H1 (cell line): ENCODE measurements at regions not wholly inside any gene's neighbourhood (a gene's known extent, or its start where the extent isn't known, plus 50 kb on each side); places are given as distances from the start of the nearest gene placed in this dataset.

Source experiments
- CTCF ChIA-PET: fragments of 300-600 bp; sonication (Branson Sonifier 250); formaldehyde crosslinking; loops from one replicate; lab custom pipeline; 2021; ENCODE audit not compliant: partially characterized antibody; lab: Charles Lee
- POLR2A ChIA-PET: fragments of 300-600 bp; sonication (Branson Sonifier 250); formaldehyde crosslinking; loops from one replicate; lab custom pipeline; 2021; ENCODE audit warnings: inconsistent platforms; ENCODE audit not compliant: partially characterized antibody; lab: Charles Lee
- DNase-seq, 2 experiments: peaks; one replicate each; pipeline versions ENCODE4 v3.0.0 to v3.0.0-alpha.2; 2010 to 2022; ENCODE audit warnings: low spot score in 2 of 2, low read depth in 1 of 2, mixed read lengths in 1 of 2
- FAIRE-seq: peaks from 2 replicates; lab custom pipeline; 2011; peaks lifted over from hg19 to GRCh38; lab: Jason Lieb, UNC
- H2AFZ ChIP-seq: 2 replicates; pipeline ENCODE4 v1.8.1; 2012; ENCODE audit warnings: low read length, inconsistent platforms
- H2AK5ac ChIP-seq: 2 replicates; pipeline ENCODE4 v1.6.1; 2013; ENCODE audit warnings: low read depth, low read length
- H2BK120ac ChIP-seq: replicated peaks from 2 replicates; pipeline ENCODE3; 2013; ENCODE audit warnings: low read depth, low read length, inconsistent platforms
- H2BK12ac ChIP-seq: 2 replicates; pipeline ENCODE4 v1.6.1; 2013; ENCODE audit warnings: low read depth, low read length
- H2BK15ac ChIP-seq: 2 replicates; pipeline ENCODE4 v1.6.1; 2013; ENCODE audit warnings: low read length
- H2BK20ac ChIP-seq: 2 replicates; pipeline ENCODE4 v1.6.1; 2013; ENCODE audit warnings: low read length
- H2BK5ac ChIP-seq: 2 replicates; pipeline ENCODE4 v1.6.1; 2013; ENCODE audit warnings: low read depth, low read length
- H3K14ac ChIP-seq: 2 replicates; pipeline ENCODE4 v1.6.1; 2013; ENCODE audit warnings: inconsistent platforms; ENCODE audit not compliant: insufficient read length
- H3K18ac ChIP-seq: 2 replicates; pipeline ENCODE4 v1.6.1; 2013; ENCODE audit warnings: low read length; ENCODE audit errors: extremely low read depth
- H3K23ac ChIP-seq: 2 replicates; pipeline ENCODE4 v1.6.1; 2013; ENCODE audit warnings: inconsistent platforms; ENCODE audit not compliant: insufficient read length
- H3K23me2 ChIP-seq: 2 replicates; pipeline ENCODE4 v1.6.1; 2013; ENCODE audit warnings: low read depth, low read length
- H3K27ac ChIP-seq: 2 replicates; pipeline ENCODE4 v1.6.1; 2011; ENCODE audit warnings: low read depth, low read length, inconsistent platforms
- H3K27me3 ChIP-seq, 4 experiments: replicated peaks in 1 of 4; 1 replicate in 1 of 4; 2 replicates in 3 of 4; pipeline versions ENCODE4 v1.6.1 to v1.8.1; 2011 to 2013; ENCODE audit warnings: low read length in 3 of 4, mild to moderate bottlenecking in 3 of 4, inconsistent platforms in 2 of 4, mixed read lengths in 2 of 4, moderate library complexity in 1 of 4; ENCODE audit not compliant: control insufficient read depth in 3 of 4, insufficient read depth in 3 of 4; ENCODE audit errors: extremely low read depth in 1 of 4
- H3K36me3 ChIP-seq, 4 experiments: 2 replicates each; pipeline versions ENCODE4 v1.6.1 to v1.8.1; 2011 to 2013; ENCODE audit warnings: mild to moderate bottlenecking in 4 of 4, low read length in 3 of 4, moderate library complexity in 2 of 4, control low read depth in 1 of 4, inconsistent platforms in 1 of 4; ENCODE audit not compliant: insufficient read depth in 4 of 4, control insufficient read depth in 2 of 4
- H3K4ac ChIP-seq: replicated peaks from 2 replicates; pipeline ENCODE3; 2013; ENCODE audit warnings: low read length, low read depth, mixed read lengths, inconsistent platforms; ENCODE audit not compliant: insufficient read length
- H3K4me1 ChIP-seq, 4 experiments: replicated peaks in 1 of 4; 1 replicate in 1 of 4; 2 replicates in 3 of 4; pipeline versions ENCODE4 v1.6.1 to v1.8.1; 2011 to 2013; ENCODE audit warnings: low read length in 3 of 4, inconsistent platforms in 2 of 4, mixed read lengths in 1 of 4; ENCODE audit not compliant: insufficient read depth in 4 of 4, control insufficient read depth in 3 of 4
- H3K4me2 ChIP-seq, 2 experiments: 2 replicates each; pipeline versions ENCODE4 v1.6.1 to v1.8.1; 2011 to 2013; ENCODE audit warnings: low read depth in 2 of 2, low read length in 2 of 2, control low read depth in 1 of 2, inconsistent platforms in 1 of 2, mild to moderate bottlenecking in 1 of 2; ENCODE audit not compliant: insufficient read depth in 1 of 2
- H3K4me3 ChIP-seq, 4 experiments: fragments of 200-600, 300-600 bp in 1 of 4; sonication (generic), shearing (Covaris generic), sonication (Bioruptor Twin) in 1 of 4; 2 replicates each; pipeline versions ENCODE4 v1.5.1 to v1.8.1; 2011 to 2016; ENCODE audit warnings: low read length in 4 of 4, low read depth in 3 of 4, control low read depth in 2 of 4, inconsistent platforms in 2 of 4, mild to moderate bottlenecking in 2 of 4, mixed read lengths in 1 of 4, moderate library complexity in 1 of 4; ENCODE audit not compliant: insufficient read depth in 2 of 4; ENCODE audit errors: extremely low read depth in 1 of 4
- H3K56ac ChIP-seq: replicated peaks from 2 replicates; pipeline ENCODE3; 2013; ENCODE audit warnings: low read depth, mild to moderate bottlenecking, mixed read lengths, low read length, inconsistent platforms; ENCODE audit not compliant: insufficient read length
- H3K79me1 ChIP-seq: 2 replicates; pipeline ENCODE4 v1.6.1; 2013; ENCODE audit warnings: low read depth, low read length, control low read depth
- H3K79me2 ChIP-seq, 2 experiments: 2 replicates each; pipeline versions ENCODE4 v1.6.1 to v1.8.1; 2012 to 2013; ENCODE audit warnings: low read length in 2 of 2, mild to moderate bottlenecking in 2 of 2, inconsistent platforms in 1 of 2; ENCODE audit not compliant: insufficient read depth in 2 of 2, control insufficient read depth in 1 of 2
- H3K9ac ChIP-seq, 4 experiments: replicated peaks in 1 of 4; 1 replicate in 1 of 4; 2 replicates in 3 of 4; pipeline versions ENCODE4 v1.6.1 to v1.8.1; 2011 to 2013; ENCODE audit warnings: low read depth in 3 of 4, low read length in 3 of 4, control low read depth in 2 of 4, mild to moderate bottlenecking in 2 of 4, moderate library complexity in 2 of 4, inconsistent platforms in 1 of 4; ENCODE audit errors: extremely low read depth in 1 of 4
- H3K9me3 ChIP-seq, 2 experiments: 2 replicates each; pipeline versions ENCODE4 v1.6.1 to v1.8.1; 2012 to 2013; ENCODE audit warnings: mild to moderate bottlenecking in 2 of 2, moderate library complexity in 2 of 2, control low read depth in 1 of 2, inconsistent platforms in 1 of 2, low read depth in 1 of 2, low read length in 1 of 2, mixed read lengths in 1 of 2; ENCODE audit not compliant: insufficient read depth in 2 of 2
- H4K20me1 ChIP-seq, 2 experiments: replicated peaks in 1 of 2; 2 replicates each; pipeline versions ENCODE3 to v1.8.1; 2011 to 2013; ENCODE audit warnings: inconsistent platforms in 2 of 2, low read length in 2 of 2, mild to moderate bottlenecking in 1 of 2; ENCODE audit not compliant: insufficient read depth in 2 of 2, control insufficient read depth in 1 of 2
- H4K5ac ChIP-seq: 2 replicates; pipeline ENCODE4 v1.6.1; 2013; ENCODE audit warnings: low read length, low read depth, mixed read lengths, inconsistent platforms; ENCODE audit not compliant: insufficient read length
- H4K8ac ChIP-seq: 2 replicates; pipeline ENCODE4 v1.8.0; 2013; ENCODE audit warnings: mild to moderate bottlenecking, moderate library complexity, low read length, inconsistent platforms; ENCODE audit not compliant: insufficient read depth; ENCODE audit errors: extremely low read depth
- H4K91ac ChIP-seq: replicated peaks from 2 replicates; pipeline ENCODE3; 2013; ENCODE audit warnings: low read length, mixed read lengths, inconsistent platforms; ENCODE audit not compliant: insufficient read length
- BACH1 ChIP-seq: IDR thresholded peaks from 2 replicates; pipeline ENCODE4 v1.6.1; 2012; ENCODE audit warnings: low read length, improper control_type of control experiment
- CEBPB ChIP-seq: IDR thresholded peaks from 2 replicates; pipeline ENCODE4 v1.6.1; 2012; ENCODE audit warnings: low read depth, low read length
- ZNF274 ChIP-seq: IDR thresholded peaks from 2 replicates; pipeline ENCODE4 v1.7.0; 2012; ENCODE audit warnings: low read length, borderline replicate concordance; ENCODE audit errors: extremely low read depth
- WGBS, 2 experiments: shearing (Covaris generic) in 1 of 2; methylation state at CpG; one replicate each; pipeline versions ENCODE4 v1.1.6 to v1.1.7; 2013 to 2015; ENCODE audit warnings: low lambda C conversion rate in 2 of 2, mixed read lengths in 2 of 2, inconsistent platforms in 1 of 2, low coverage in 1 of 2, missing lambda C conversion rate in 1 of 2; ENCODE audit not compliant: insufficient replicate concordance in 2 of 2, insufficient coverage in 1 of 2, insufficient read length in 1 of 2; ENCODE audit errors: extremely low coverage in 1 of 2, missing lambda C conversion rate in 1 of 2; 5-methylcytosine and 5-hydroxymethylcytosine counted together

GRCh38 chr5:77909237-77909636 lies 133.1 kb upstream of the TBCA start:
- Histone ChIP-seq H4K91ac (no peak overlapping the region), H3K79me1 (no peaks in the 10 kb centered on the region), H2AFZ (no peak overlapping the region), H3K4me2 (no peak overlapping the region), H3K23me2 (no peaks in the 10 kb centered on the region), H3K79me2 (no peaks in the 10 kb centered on the region), H3K4ac (no peak overlapping the region), H2AK5ac (no peak overlapping the region), H3K27me3 (no peaks in the 10 kb centered on the region), H3K18ac (no peak overlapping the region), H3K56ac (no peak overlapping the region), H4K20me1 (no peaks in the 10 kb centered on the region), H3K9ac (no peak overlapping the region), H3K23ac (no peak overlapping the region), H4K5ac (no peak overlapping the region), H3K4me1 (peaks cover 0 to 3% (median 0%) of the 10 kb centered on the region in 4 experiments; a peak in 2 of 7 replicates), H2BK15ac (no peak overlapping the region), H2BK20ac (no peak overlapping the region), H3K14ac (no peak overlapping the region), H3K36me3 (no peaks in the 10 kb centered on the region), H4K8ac (no peak overlapping the region), H2BK5ac (no peak overlapping the region), H3K27ac (no peak overlapping the region), H3K4me3 (no peak overlapping the region), H2BK120ac (no peak overlapping the region), H2BK12ac (no peak overlapping the region), H3K9me3 (0 out of 4 replicates have a peak, but pooled peaks cover 0 to under 1% of the 10 kb centered on the region in 2 experiments)
- DNase-seq (no peak), FAIRE-seq (no peak)
- TF ChIP-seq CEBPB (no peak), ZNF274 (no peak), BACH1 (no peak)
- WGBS, 2 experiments = 85% methylated on average over 2 of the region's 2 CpGs; no CpG with 5 or more reads in 1 of the 2 experiments
- CTCF ChIA-PET = no interaction called here
- POLR2A ChIA-PET = no interaction called here
